Activated CD4-positive, alpha-beta T cell treated with anti-CD3 and anti-CD28 coated beads, Interleukin-2, Interleukin-6, amounts not matched to agents 100 ng/mL and 50 ng/mL, durations not matched to agents 16 hours and 8 hours (primary cell): ENCODE measurements at regions not wholly inside any gene's neighbourhood (a gene's known extent, or its start where the extent isn't known, plus 50 kb on each side); places are given as distances from the start of the nearest gene placed in this dataset.

Source experiments
- DNase-seq: peaks from one replicate; pipeline ENCODE4 v3.0.0-alpha.2; 2020

DNA sequence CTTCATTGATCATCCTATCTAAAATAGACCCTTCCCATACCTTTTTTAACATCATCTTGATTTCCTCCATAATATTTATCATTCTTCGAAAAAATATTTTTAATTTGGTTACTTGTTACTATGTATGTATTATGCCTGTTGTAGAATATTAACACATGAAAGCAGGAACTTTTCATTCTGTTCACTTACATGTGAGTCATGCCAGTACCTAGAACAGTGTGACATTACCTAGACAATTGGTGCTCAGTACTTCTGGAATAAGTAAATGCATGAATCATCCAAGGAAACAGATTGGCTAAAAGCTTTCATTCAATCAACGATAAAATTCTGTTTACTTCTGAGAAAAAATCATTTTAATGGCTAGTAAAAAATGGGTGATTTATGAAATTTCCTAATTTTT, 76.4 kb downstream of the CXXC4 start:
- DNase-seq: no peak

DNA sequence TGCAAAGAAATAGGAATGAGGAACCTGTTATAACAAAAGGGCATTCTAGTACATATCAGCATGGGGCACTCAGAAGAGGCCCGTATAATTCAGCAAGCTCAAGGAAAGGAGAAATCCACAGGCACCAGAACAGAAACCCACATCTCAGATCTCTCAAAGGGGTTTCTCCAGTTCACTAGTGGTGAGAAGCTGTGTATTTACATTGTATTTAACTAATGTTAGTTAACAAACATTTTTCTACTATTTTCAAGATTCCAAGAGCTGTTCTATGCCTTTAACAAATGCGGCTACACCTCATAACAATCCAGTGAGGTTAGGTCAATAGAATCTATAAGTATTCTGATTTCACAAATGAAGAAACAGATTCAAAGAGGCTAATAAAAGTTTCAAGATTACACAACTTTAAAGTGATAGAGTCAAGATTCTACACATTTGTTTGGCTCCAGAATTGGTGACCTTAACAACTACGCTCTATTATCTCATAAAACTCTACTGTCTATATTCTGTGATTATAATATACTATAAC, 77.3 kb downstream of the CXXC4 start:
- no peak for DNase-seq

DNA sequence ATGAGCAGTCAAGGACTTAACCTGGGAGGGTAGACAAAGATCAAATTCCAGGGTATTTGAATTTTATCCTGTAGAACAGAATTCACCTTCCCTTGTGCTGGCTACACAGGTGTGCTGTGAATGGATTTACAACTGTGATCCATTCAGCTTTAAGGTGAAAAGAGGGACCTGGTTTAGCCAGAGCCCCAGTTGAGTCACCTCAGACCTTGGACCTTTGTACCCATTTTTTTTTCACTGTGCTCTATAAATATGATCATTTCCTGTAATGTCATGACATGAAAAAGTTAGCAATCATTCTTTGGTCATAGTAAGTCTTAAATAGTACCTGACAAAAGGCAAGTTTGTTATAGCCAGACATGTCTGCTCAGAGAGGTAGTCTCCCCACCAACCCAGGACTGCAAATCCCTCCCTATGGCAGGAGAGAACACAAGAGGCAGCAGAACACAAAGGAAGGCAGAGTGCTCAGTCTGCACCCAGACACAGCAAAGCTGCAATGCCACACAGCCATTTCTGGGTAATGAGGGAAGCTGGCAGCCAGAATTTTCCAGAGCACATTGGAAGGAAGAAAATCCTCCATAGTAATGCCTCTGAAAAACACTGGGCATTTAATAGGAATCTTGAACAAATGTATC, 77.9 kb downstream of the CXXC4 start:
- no peak for DNase-seq

DNA sequence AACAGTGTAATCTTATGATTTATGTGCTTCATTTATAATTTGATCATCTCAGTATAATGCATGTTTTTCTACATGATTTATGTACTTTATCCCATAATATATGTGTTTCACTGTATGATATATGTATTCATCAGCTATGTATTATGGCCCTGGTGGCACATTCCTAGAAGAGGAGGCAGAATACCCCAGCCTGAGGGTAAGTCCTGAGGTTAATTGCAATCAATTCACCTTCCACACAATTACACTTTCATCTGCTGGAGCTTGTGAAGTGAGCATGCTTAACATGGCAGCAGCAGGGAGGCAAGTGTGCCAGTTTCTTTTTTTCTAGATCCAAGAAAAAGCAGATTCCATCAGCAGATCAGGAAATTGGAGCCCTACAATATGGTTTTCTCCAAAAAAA, 81.2 kb downstream of the CXXC4 start:
- DNase-seq: no peak

DNA sequence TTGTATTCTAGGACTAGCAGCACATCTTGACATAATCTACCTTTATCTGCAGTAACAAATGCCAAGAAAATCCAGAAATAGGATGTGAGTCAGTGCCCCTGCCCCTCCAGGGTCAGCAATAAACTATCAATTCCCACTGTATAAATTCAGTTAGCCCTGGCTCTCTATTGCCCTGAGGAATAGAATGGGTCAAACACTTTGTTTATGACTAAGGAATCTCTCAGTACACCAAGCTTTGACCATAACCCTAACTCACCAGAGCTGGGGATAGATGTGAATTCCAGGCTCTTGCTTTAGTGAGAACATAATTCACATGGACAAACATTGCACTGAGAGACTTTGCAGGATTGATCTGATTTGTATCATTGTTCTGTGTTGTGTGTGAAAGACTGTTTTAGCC, 82.3 kb downstream of the CXXC4 start:
- no peak for DNase-seq

DNA sequence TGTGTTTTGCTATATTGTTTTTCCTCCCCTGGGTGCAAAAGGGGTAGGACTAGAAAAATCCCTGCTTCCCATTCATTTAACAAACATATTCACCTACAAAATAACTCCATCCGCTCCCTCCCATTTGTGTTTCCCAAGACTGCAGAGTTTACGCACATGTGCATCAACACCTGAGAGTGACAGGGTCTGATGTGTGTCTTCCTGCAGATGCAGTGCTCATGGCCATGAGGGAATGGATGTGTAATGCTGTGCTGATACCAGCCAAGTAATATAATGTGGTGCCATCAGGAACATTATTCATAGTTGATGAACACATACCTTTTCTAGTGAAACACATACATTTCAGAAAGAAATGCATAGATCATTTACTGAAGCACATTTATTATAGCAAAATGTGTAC, 83.2 kb downstream of the CXXC4 start:
- DNase-seq: no peak

DNA sequence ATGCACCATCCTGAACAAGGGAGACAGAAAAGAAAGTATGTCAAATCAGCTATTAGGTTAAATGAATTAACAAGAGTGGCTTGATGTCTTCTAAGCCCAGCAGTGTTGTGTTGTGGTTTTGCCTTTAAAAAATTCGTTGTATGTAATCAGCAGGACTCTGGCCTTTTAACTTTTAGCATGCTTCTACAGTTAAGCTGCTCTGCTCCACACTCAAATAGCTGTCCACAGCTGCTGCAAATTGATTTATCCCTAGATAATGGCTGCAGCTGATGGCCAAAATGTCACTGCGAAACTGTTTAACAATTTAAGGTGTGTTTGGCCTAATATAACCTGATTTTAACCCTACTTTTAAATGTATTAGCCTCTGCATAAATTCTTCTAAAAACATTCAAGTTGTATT, 85.8 kb downstream of the CXXC4 start:
- no peak for DNase-seq

DNA sequence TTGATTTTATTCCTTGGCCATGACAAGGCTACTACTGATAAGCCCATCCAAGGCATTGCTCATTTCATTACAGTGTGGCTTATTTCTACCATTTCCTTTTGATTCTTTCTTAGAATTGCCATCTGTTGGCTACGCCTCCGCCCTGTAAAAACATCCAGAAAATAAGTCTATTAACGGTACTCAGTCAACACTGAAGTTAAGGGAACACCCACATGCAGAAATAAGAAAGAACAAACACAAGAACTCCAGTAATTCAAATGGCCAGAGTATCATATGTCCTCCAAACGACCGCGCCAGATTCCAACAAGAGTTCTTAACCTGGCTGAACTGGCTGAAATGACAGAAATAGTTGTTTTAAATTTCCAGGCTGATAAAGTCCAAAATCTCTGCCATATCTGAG, 90.3 kb downstream of the CXXC4 start:
- DNase-seq: no peak

DNA sequence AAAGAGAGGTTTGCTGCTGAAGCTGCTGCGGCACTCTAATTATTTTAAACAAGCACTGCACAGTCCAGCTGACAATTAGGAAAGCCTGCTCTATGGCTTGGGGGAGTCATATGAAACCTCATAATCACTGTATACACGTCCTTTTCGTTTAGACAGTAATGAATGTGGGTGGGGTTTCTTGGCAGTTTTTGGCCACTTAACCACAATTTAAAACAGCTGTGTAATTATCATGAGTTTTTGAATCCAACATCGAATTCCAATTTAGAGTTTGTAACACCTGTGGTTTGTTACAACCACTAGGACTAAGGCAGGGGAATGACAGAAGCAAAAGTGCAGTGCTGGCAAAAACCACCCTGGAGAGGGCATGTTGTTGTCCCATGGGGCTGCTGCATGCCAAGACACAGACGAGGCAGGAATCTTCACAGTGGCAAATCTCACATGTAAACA, 99.5 kb downstream of the CXXC4 start:
- no peak for DNase-seq

DNA sequence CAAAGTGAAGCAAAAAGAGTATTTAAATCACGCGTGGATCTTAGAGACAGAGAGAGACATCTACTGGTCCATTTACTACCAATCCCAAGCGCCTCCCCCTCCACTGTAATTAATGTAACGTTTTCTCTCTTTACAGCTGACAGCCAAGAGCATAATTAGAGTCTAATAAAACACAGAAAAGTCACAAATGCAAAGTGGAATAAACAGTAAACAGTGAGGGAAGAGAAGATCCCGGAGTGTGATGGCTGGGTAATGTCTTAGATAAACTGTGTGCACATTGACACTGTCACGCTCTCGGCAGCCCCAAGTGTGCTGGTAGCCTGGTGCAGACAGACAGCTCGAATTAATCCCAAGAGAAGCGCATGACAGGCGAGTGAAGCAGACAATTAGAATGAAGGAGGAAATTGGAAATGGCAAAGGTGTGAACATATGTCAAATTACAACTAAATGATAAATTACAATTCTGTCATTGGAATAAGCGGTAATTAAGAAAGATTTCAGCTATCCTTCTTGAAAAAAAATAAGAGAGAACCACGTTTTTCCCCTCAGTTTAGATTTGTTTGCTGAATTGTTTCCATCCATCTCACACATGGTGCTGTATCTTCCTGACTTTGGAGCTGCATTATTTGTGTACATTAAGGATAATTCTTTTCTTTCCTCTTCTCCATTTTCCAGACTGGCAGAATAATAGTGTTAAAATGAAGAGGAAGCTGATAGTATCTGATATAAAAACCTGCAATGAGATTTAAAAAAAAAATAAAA, 100.1 kb downstream of the CXXC4 start:
- DNase-seq: no peak

DNA sequence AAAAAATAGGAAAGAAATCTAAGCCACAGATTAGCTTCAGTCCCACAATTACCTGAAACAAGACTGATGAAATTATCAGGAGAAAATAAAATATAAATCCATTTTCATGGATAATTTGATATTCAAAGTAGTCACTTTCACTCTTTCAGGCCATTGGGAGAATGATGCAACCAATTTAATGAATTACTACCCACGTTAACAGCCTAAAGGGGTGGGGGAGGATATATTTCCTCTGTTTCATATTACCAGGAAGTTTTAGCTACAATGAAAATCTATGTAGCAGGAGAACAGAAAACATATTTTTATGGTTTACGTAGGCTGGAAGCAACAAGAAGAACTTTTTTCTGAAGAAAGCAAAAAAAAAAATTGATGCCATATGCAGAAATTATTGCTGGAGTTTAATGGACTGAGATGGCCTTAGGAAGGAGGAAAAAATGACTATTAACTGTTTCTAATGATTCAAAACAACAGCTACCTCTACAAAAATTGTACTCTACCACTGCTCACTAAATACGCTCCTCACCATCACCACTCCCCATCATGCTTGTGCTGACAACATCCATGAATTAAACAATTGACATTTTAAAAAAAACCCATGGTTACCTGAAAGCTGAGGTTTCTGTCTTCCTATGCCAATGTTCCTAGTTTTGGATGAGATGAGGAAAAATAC, 100.9 kb downstream of the CXXC4 start:
- DNase-seq: no peak

DNA sequence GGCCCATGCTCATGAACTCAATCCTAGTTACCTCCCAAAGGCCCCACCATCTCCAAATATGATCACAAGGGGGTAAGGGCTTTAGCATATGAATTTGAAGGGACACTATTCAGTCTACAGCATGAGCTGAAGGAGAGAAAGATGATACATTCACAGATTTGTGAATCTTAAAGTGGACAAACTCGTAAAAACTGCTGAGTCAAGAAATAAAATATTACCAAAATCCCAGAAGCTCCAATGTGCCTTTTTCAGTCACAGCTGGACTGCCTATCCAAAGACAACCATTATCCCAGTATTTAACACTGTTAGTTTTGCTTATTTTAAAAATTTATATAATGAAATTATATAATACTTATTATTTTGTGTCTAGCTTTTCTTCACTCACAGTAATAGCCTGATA, 109.0 kb downstream of the CXXC4 start:
- no peak for DNase-seq

DNA sequence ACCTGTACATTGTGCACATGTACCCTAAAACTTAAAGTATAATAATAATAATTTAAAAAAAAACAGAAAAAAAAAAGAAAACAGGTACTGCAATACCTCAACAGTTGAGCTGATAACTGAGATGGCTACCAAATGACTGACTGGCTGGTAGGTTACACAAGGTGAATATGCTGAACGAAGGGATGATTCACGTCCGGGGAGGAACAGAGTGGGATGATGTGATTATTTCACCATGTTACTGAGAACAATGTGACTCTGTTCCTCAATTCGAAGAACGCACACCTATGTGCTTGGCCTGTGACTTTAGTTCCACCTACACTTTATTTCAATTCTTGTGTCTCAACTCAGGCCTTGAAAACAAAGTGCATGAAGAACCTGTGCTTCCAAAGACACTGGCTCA, 111.7 kb downstream of the CXXC4 start:
- DNase-seq: no peak

DNA sequence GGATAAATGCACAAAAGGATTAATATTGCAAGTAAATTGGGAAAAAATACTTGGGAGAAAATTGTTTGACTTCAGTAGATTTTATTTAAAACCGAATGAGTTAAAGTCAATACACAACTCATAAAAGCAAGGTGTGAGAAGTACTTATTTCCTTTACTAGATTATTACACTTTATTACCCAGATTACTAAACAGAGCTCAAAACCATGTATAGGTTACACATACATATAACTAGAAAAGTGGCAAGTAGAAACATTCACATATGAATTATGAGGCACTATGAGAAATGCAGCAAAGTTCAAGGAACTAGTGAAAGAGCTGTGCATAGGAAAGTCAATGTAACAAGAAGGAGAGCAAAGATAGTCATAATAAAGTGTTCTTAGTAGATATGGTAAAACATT, 113.0 kb downstream of the CXXC4 start:
- no peak for DNase-seq

DNA sequence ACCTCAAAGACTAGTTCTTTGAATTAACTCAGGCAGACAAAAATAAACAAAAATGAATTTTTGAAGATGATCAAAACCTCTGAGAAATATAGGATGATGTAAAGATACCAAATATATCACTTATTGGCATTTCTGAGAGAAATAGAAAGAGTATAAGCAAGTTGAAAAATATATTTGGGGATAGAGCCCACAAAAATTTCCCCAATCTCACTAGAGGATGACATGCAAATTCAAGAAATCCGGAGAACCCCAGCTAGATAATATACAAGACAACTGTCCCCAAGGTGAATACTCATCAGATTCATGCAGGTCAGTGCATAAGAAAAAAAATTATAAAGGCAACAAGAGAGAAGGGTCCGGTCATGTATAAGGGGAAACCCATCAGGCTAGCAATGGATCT, 129.1 kb downstream of the CXXC4 start:
- DNase-seq: no peak

DNA sequence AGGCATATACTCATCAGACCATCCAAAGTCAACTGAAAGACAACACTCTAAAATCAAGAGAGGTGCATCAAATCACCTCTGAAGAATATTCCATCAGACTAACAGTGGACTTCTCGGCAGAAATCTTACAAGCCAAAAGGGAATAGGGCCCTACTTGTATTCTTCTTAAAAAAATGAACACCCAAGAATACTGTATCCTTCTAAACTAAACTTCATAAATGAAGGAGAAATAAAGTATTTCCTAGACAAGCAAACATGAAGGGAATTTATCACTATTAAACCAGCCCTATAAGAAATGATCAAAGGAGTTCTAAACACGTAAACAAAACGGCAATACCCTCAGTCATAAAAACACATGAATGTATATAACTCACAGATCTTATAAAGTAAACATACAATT, 141.2 kb downstream of the CXXC4 start:
- no peak for DNase-seq

DNA sequence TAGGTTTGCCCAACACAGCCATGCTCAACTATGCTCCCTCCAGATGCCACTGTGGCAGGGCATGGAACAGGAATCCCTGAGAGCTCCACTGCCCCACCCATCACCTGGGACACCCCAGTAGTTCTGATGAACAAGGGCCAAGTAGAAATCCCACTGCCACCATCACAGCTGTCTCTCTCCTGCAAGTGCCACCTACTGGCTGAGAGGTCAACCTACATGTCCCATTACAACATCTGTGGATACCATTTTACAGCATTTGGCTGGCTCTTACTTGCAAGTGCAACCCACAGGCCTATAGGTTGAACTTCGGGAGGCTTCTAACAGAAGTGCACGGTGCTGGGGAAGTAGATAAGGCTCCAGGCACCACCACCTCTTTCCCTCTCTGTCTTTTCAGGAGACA, 142.5 kb downstream of the CXXC4 start:
- DNase-seq: no peak

DNA sequence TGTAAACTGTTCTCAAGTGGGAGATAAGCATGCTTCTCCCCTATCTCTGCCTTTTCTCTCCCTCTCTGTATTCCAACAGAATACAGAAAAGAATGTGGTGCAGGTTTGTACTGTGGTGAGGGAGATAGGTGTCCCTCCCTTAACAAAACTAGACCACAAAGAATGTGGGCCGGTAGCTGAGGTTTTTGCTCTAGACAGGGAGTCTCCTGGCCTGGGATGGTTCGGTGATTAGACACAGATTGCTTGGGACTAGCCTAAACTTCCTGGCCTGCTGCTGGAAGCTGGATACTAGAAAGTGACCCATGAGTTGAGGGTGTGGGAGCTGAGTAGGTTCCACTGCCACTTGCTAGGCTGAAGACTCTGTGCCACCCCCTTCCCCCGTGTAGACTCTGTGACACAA, 143.0 kb downstream of the CXXC4 start:
- DNase-seq: no peak

DNA sequence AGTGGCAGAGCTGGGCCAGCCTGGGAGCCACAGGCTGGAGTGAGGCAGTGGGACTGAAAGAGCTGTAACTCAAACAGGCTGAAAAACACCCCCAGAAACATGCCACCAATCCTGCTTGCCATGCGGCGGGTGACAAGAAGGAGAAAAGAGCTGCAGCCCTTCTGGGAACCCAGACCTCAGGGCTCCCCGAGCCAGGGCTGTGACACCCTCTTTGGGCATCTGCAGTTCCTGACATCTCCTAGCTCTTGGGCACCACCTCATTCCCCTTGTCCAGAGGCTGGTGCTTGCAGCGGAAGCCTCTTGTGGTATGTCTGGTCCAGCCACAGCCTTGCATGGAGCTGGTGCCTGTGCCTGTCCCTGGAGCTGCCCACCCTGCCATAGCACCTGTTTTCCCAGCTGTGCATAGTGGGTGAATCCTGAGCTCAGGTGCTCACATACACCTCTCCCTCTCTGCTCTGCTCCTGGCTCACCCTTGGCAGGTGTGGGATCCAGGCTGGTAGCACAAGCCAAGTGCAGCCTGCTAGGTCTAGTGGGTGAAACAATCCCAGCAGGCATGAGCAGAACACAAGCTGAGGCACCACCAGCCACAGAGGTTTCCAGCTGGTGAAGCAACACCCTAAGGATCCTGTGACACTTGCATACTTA, 149.0 kb downstream of the CXXC4 start:
- DNase-seq: no peak

DNA sequence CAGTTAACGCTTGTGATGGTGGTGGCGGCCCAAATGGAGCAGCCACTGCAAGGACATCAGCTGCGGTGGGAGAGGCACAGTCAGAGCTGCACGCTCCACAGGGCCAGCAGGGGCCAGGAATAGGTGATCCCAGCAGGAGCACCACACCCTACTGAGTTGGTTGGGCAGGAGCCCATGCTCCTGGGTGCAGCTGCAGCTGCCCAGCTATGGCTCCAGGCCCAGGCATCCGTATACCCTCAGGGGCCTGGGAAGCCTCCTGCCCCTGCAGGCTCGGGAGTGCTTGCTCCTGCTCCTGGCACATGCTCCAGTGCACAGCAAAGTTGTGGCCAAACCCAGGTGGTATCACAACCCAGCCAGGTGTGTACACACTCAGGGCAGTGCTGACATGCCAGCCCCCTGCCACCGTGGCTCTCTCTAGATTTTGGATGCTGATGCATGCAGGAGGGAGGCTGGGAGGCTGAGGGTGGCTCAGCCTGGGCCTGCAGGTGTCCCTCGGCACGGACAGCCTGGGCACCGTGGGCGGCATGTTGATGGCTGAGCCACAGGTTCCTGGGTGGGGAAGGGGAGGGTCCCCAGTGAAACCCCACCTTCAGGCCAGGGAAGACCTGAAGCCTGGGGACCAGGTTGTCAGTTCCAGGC, 150.2 kb downstream of the CXXC4 start:
- DNase-seq: no peak

DNA sequence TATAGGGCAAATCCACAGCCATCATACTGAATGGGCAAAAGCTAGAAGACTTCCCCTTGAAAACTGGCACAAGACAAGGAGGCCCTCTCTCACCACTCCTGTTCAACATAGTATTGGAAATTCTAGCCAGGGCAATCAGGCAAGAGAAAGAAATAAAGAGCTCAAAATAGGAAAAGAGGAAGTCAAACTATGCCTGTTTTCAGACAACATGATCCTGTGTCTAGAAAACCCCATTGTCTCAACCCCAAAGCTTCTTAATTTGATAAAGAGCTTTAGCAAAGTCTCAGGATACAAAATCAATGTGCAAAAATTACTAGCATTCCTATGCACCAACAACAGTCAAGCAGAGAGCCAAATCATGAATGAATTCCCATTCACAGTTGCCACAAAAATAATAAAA, 160.3 kb downstream of the CXXC4 start:
- no peak for DNase-seq

DNA sequence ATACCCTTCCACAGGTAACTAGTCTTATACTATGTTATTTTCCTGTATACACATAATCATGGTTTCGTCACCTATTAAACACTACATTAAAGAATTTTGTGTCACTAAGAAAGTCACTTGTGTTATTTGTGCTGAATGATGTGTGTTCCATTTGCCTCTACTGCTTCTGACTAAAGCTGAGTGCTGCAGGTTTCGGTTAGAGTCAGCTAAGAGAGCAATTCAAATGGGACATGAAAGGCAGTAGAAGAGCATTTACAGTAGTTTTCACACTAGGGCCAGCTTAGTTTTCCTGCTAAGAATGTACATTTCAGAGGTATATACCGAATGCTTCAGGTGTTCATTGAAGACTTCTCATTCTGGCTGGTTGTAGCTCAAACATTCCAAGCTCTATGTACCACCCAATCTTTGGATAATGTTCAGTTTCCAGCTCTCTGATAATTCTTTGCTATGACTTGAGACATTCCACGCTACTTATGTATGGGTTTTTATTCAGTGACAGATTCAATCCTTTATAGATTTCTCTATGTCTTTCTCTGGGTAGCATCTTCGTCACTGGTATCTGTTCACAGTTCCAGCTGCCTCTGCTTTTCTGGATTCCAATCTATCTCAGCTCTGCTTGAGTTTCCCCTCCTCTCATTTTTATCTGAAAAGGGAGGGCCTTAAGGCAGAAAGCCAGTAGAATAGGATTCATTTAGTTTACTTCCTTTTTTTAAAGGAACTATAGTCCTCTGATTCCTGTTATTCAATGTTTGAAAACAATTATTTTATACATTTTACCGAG, 164.4 kb downstream of the CXXC4 start:
- no peak for DNase-seq
